PC-3 (cell line): ENCODE measurements at regions not wholly inside any gene's neighbourhood (a gene's known extent, or its start where the extent isn't known, plus 50 kb on each side); places are given as distances from the start of the nearest gene placed in this dataset.

Experiments
- ATAC-seq: fragments of 200-7000 bp; cut with Tn5 transposase; 2 replicates; pipeline ENCODE4 v1.9.1; 2020; ENCODE audit warnings: mild to moderate bottlenecking, moderate library complexity
- BruUV-seq: library from RNA; stranded (reverse); fragments of 400-500 nt; replicated peaks from 2 replicates; lab custom pipeline; 2021; lab: Mats Ljungman, UMichigan
- CTCF ChIA-PET: fragments of 300-600 bp; sonication (Branson Sonifier 250); formaldehyde crosslinking; loops from one replicate; lab custom pipeline; 2022; ENCODE audit warnings: antibody characterized with exemption; lab: Charles Lee
- POLR2A ChIA-PET: fragments of 300-600 bp; sonication (Branson Sonifier 250); formaldehyde crosslinking; loops from one replicate; lab custom pipeline; 2022; ENCODE audit warnings: antibody characterized with exemption; ENCODE audit not compliant: unreplicated experiment; lab: Charles Lee
- DNase-seq: peaks from one replicate; pipeline ENCODE4 v3.0.0-alpha.2; 2015
- H2AFZ ChIP-seq: fragments of 300-600 bp; sonication (generic); 2 replicates; pipeline ENCODE4 v1.6.0; 2016; ENCODE audit warnings: antibody characterized with exemption, low read length
- H3F3A ChIP-seq: fragments of 300-600 bp; sonication (generic); one replicate; pipeline ENCODE4 v1.6.0; 2017; ENCODE audit warnings: antibody characterized with exemption, low read length, control low read depth, mild to moderate bottlenecking; ENCODE audit not compliant: unreplicated experiment
- H3K27ac ChIP-seq: fragments of 300-600 bp; sonication (generic); 2 replicates; pipeline ENCODE4 v1.5.1; 2016; ENCODE audit warnings: mild to moderate bottlenecking, low read length
- H3K27me3 ChIP-seq: fragments of 300-600 bp; sonication (generic); 2 replicates; pipeline ENCODE4 v1.6.1; 2016; ENCODE audit warnings: low read length, mixed read lengths
- H3K36me3 ChIP-seq: fragments of 300-600 bp; sonication (generic); 2 replicates; pipeline ENCODE4 v1.6.1; 2016; ENCODE audit warnings: low read depth, mixed run types, low read length, mixed read lengths
- H3K4me1 ChIP-seq: fragments of 300-600 bp; sonication (generic); 2 replicates; pipeline ENCODE4 v1.5.1; 2016; ENCODE audit warnings: low read length; ENCODE audit not compliant: insufficient read depth
- H3K4me2 ChIP-seq: fragments of 300-600 bp; sonication (generic); 2 replicates; pipeline ENCODE4 v1.6.0; 2016; ENCODE audit warnings: low read length
- H3K4me3 ChIP-seq: fragments of 300-600 bp; sonication (generic); 2 replicates; pipeline ENCODE4 v1.5.1; 2016; ENCODE audit warnings: mild to moderate bottlenecking, low read length, mixed read lengths
- H3K79me2 ChIP-seq: fragments of 300-600 bp; sonication (generic); 2 replicates; pipeline ENCODE4 v1.6.1; 2017; ENCODE audit warnings: low read length, mixed read lengths
- H3K9ac ChIP-seq: fragments of 300-600 bp; sonication (generic); 2 replicates; pipeline ENCODE4 v1.6.0; 2016; ENCODE audit warnings: mild to moderate bottlenecking, low read length
- H3K9me2 ChIP-seq: fragments of 300-600 bp; sonication (generic); replicated peaks from 2 replicates; pipeline ENCODE4 v1.6.1; 2016; ENCODE audit warnings: mixed run types, low read length, mixed read lengths
- H3K9me3 ChIP-seq: fragments of 300-600 bp; sonication (generic); 2 replicates; pipeline ENCODE4 v1.6.1; 2016; ENCODE audit warnings: low read length, mixed read lengths
- H4K20me1 ChIP-seq: fragments of 300-600 bp; sonication (generic); 2 replicates; pipeline ENCODE4 v1.6.1; 2016; ENCODE audit warnings: low read length, mixed read lengths
- EZH2 ChIP-seq: fragments of 300-600 bp; sonication (generic); IDR thresholded peaks from one replicate; pipeline ENCODE4 v1.6.1; 2017; ENCODE audit warnings: antibody characterized with exemption, mild to moderate bottlenecking, low read length; ENCODE audit not compliant: unreplicated experiment
- EZH2phosphoT487 ChIP-seq: fragments of 300-600 bp; sonication (generic); IDR thresholded peaks from 2 replicates; pipeline ENCODE4 v1.6.1; 2018; ENCODE audit warnings: mild to moderate bottlenecking, antibody characterized with exemption, low read length, borderline replicate concordance
- intact Hi-C: fragments of 100-400 bp; cut with micrococcal nuclease; formaldehyde crosslinking; loops from 2 replicates; pipeline ENCODE4 v1.9.0; 2023
- TF ChIP-seq, protein P1 (sequence below): fragments of 300-600 bp; sonication (generic); conservative IDR thresholded peaks from 2 replicates; pipeline ENCODE4 v1.5.1; 2017; ENCODE audit warnings: antibody characterized with exemption, low read depth, mild to moderate bottlenecking, low read length

GRCh38 chr4:180581061-180581460 lies 1662.1 kb upstream of the TENM3 start:
- intact Hi-C loops: no loop called here
- Histone ChIP-seq H3K27me3 (peaks cover 47% of the 10 kb centered on the region), H3K9me3 (no peaks in the 10 kb centered on the region), H3K9ac (no peak overlapping the region), H3K36me3 (no peaks in the 10 kb centered on the region), H3F3A (no peaks in the 10 kb centered on the region), H3K9me2 (no peaks in the 10 kb centered on the region), H3K4me3 (no peak overlapping the region), H3K4me2 (no peak overlapping the region), H3K79me2 (no peaks in the 10 kb centered on the region), H4K20me1 (no peaks in the 10 kb centered on the region), H3K27ac (no peak overlapping the region), H2AFZ (no peak overlapping the region), H3K4me1 (no peaks in the 10 kb centered on the region)
- no peak for DNase-seq
- ATAC-seq: no peak
- CTCF ChIA-PET: no interaction called here
- no TSS peak for BruUV-seq
- TF ChIP-seq, protein P1, sequence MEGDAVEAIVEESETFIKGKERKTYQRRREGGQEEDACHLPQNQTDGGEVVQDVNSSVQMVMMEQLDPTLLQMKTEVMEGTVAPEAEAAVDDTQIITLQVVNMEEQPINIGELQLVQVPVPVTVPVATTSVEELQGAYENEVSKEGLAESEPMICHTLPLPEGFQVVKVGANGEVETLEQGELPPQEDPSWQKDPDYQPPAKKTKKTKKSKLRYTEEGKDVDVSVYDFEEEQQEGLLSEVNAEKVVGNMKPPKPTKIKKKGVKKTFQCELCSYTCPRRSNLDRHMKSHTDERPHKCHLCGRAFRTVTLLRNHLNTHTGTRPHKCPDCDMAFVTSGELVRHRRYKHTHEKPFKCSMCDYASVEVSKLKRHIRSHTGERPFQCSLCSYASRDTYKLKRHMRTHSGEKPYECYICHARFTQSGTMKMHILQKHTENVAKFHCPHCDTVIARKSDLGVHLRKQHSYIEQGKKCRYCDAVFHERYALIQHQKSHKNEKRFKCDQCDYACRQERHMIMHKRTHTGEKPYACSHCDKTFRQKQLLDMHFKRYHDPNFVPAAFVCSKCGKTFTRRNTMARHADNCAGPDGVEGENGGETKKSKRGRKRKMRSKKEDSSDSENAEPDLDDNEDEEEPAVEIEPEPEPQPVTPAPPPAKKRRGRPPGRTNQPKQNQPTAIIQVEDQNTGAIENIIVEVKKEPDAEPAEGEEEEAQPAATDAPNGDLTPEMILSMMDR: no peak
- TF ChIP-seq EZH2 (no peak), EZH2phosphoT487 (no peak)
- POLR2A ChIA-PET: no interaction called here

DNA sequence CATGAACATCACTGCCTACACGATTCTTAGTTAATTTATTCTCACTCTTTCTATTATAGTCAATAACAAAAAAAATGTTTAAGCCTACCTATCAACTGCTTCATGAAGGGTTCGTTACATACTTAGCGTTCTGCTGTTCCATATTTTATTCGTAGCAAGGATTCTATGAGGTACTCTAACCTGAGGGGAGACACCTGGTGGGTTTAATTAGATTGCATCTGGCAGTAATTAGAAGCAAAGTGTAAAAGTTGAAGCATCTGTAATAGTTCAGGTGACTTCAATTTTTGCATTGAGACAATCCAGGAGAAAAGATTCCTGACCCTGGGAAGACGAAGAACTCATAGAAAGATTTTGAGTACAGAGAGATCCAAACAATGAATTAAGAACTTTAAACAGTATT lies 1655.8 kb upstream of the TENM3 start:
- Histone ChIP-seq H3K79me2 (no peaks in the 10 kb centered on the region), H3K4me3 (no peak overlapping the region), H3K4me1 (no peaks in the 10 kb centered on the region), H3K27me3 (peaks cover 36% of the 10 kb centered on the region), H3K9me2 (no peaks in the 10 kb centered on the region), H3K4me2 (no peak overlapping the region), H4K20me1 (no peaks in the 10 kb centered on the region), H3K9ac (no peak overlapping the region), H3K9me3 (no peaks in the 10 kb centered on the region), H2AFZ (no peak overlapping the region), H3F3A (no peaks in the 10 kb centered on the region), H3K36me3 (no peaks in the 10 kb centered on the region), H3K27ac (no peak overlapping the region)
- TF ChIP-seq, protein P1: no peak
- TF ChIP-seq EZH2 (no peak), EZH2phosphoT487 (no peak)
- intact Hi-C loops: no loop called here
- ATAC-seq (no peak), DNase-seq (no peak)
- ChIA-PET CTCF (no interaction called here), POLR2A (no interaction called here)
- BruUV-seq: no TSS peak

DNA sequence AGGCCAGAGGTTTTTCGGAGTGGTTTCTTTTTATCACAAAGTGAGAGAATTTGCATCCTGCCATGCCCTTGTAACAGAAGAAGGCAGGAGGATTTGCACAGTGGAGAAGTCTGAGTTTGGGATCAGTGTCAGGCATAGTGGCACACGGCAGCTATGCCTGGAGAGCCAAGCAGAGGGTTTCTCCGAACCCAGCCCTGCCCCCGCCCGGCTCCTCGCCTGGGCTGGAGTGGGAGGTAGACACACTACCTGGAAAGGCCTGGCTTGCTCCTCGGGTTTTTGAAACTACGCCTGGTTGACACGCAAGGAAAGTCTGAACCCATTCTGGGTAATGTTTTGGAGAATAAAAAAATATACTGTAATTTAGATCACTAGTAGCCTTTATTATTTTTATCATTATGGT lies 1653.6 kb upstream of the TENM3 start:
- Histone ChIP-seq H3K4me1 (no peaks in the 10 kb centered on the region), H3K9ac (no peak overlapping the region), H3K36me3 (no peaks in the 10 kb centered on the region), H3K4me3 (no peak overlapping the region), H3K27ac (no peak overlapping the region), H2AFZ (no peak overlapping the region), H3K27me3 (peaks cover 21% of the 10 kb centered on the region), H3K79me2 (no peaks in the 10 kb centered on the region), H3K9me2 (no peaks in the 10 kb centered on the region), H3K4me2 (no peak overlapping the region), H3K9me3 (no peaks in the 10 kb centered on the region), H3F3A (no peaks in the 10 kb centered on the region), H4K20me1 (no peaks in the 10 kb centered on the region)
- TF ChIP-seq EZH2phosphoT487 (no peak), EZH2 (no peak)
- TF ChIP-seq, protein P1: no peak
- CTCF ChIA-PET: no interaction called here
- intact Hi-C loops: no loop called here
- ATAC-seq (no peak), DNase-seq (no peak)
- no TSS peak for BruUV-seq
- POLR2A ChIA-PET: no interaction called here
